Cardiac muscle cell (in vitro differentiated cells and primary cell): ENCODE measurements at regions not wholly inside any gene's neighbourhood (a gene's known extent, or its start where the extent isn't known, plus 50 kb on each side); places are given as distances from the start of the nearest gene placed in this dataset.

Experiments
- DNase-seq, 2 donors: peaks; one replicate each; pipeline versions ENCODE4 v3.0.0 to v3.0.0-alpha.2; 2010 to 2017; ENCODE audit warnings: low read depth in 1 of 2, low spot score in 1 of 2
- H3K27ac ChIP-seq: fragments of 200-600 bp; sonication (generic); 2 replicates; pipeline ENCODE4 v1.5.1; 2016
- H3K27me3 ChIP-seq: fragments of 200-600 bp; sonication (generic); 2 replicates; pipeline ENCODE4 v1.6.0; 2016; ENCODE audit warnings: control low read depth
- H3K36me3 ChIP-seq: fragments of 200-600 bp; sonication (generic); 2 replicates; pipeline ENCODE4 v1.5.1; 2016; ENCODE audit warnings: control low read depth
- H3K4me1 ChIP-seq: fragments of 200-600 bp; sonication (generic); 2 replicates; pipeline ENCODE4 v1.8.1; 2017; ENCODE audit warnings: low read depth, mild to moderate bottlenecking, mixed run types
- H3K4me3 ChIP-seq: fragments of 200-600 bp; sonication (generic); 2 replicates; pipeline ENCODE4 v1.5.1; 2016; ENCODE audit warnings: mild to moderate bottlenecking
- H3K9me3 ChIP-seq: fragments of 200-600 bp; sonication (generic); 2 replicates; pipeline ENCODE4 v1.5.1; 2017; ENCODE audit warnings: low read depth, mild to moderate bottlenecking, control low read depth
- TF ChIP-seq, protein P1 (sequence below): IDR thresholded peaks from 2 replicates; pipeline ENCODE4 v1.5.1; 2012; ENCODE audit warnings: low read depth, mild to moderate bottlenecking, low read length

DNA sequence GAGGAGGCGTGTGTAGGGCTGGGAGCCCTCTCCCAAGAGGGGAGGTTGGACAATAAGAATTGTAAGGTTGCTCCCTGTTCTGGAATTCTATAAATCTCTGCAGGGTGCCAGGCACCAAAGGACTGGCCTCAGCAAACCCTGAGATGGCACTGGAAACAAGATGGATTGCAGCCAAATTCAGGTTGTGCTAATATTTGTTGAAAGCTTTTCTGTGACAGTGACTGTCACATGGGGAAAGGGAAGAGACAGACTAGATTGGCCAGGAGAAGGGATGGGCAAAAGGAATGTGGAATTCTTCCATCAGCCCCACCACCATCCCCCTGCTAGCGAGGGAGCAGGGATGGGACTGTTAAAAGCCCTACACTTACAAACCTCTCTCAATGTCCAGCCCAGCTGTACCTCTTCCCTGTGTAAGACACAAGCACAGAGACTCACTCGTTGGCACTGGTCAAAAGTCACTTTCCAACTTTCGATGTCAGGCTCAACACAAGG lies 62.4 kb downstream of the SOX9 start:
- H3K4me3 ChIP-seq = no peak overlapping the region
- TF ChIP-seq, protein P1, sequence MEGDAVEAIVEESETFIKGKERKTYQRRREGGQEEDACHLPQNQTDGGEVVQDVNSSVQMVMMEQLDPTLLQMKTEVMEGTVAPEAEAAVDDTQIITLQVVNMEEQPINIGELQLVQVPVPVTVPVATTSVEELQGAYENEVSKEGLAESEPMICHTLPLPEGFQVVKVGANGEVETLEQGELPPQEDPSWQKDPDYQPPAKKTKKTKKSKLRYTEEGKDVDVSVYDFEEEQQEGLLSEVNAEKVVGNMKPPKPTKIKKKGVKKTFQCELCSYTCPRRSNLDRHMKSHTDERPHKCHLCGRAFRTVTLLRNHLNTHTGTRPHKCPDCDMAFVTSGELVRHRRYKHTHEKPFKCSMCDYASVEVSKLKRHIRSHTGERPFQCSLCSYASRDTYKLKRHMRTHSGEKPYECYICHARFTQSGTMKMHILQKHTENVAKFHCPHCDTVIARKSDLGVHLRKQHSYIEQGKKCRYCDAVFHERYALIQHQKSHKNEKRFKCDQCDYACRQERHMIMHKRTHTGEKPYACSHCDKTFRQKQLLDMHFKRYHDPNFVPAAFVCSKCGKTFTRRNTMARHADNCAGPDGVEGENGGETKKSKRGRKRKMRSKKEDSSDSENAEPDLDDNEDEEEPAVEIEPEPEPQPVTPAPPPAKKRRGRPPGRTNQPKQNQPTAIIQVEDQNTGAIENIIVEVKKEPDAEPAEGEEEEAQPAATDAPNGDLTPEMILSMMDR = no peak

DNA sequence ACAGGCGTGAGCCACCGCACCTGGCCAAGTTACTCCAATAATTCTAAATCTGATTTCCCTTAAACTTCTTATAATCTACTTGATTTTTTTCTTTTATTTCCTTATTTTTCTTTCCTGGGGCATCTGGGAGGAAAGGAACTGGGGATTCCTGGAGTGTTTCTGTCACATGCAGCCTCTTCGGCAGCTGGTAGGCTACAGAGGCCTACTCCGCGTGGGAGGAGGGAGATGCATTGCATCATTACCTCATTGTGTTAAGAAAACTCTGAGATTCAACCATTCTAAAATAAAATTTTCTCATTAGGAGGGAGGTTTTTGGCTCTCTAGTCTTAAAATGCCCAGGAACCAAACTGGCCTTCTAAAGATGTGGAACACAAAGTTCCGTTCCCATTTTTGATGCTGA lies 64.0 kb downstream of the SOX9 start:
- H3K27ac ChIP-seq = no peak overlapping the region
- H3K9me3 ChIP-seq = no peaks in the 10 kb centered on the region
- H3K36me3 ChIP-seq = no peaks in the 10 kb centered on the region
- no peak overlapping the region for H3K4me3 ChIP-seq
- H3K27me3 ChIP-seq = no peaks in the 10 kb centered on the region
- peak in 1 of 2 donors; percentile 78 for DNase-seq
- TF ChIP-seq, protein P1 = no peak
- H3K4me1 ChIP-seq = no peaks in the 10 kb centered on the region

More for the DNA sequence above, 62.4 kb downstream of the SOX9 start:
- Histone ChIP-seq H3K36me3 (no peaks in the 10 kb centered on the region), H3K27ac (no peak overlapping the region), H3K27me3 (no peaks in the 10 kb centered on the region), H3K4me1 (no peaks in the 10 kb centered on the region), H3K9me3 (no peaks in the 10 kb centered on the region)
- no peak for DNase-seq

DNA sequence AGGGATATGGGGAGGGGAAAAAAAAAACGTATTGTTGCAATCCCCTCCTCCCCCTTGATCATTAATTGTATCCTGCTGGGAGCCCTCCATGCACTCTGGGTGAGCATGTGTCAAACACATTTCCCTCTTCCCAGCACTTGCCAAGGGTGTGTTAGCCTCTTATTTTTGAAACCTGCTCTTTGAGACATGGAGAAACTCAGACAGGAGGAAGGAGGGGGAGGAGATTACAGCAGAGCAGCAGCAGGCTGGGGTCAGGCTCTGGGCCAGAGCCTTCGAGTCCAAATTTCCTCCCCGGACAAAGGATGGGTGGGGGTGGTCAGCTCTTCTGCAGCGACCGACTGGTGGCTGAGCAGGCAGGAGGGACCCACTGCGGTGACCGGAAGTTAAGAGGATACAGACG lies 64.7 kb downstream of the SOX9 start:
- no peaks in the 10 kb centered on the region for H3K27me3 ChIP-seq
- peak in 1 of 2 donors; percentile 62 for DNase-seq
- TF ChIP-seq, protein P1 = no peak
- H3K4me3 ChIP-seq = no peak overlapping the region
- no peaks in the 10 kb centered on the region for H3K9me3 ChIP-seq
- no peaks in the 10 kb centered on the region for H3K36me3 ChIP-seq
- no peaks in the 10 kb centered on the region for H3K4me1 ChIP-seq
- H3K27ac ChIP-seq = no peak overlapping the region

DNA sequence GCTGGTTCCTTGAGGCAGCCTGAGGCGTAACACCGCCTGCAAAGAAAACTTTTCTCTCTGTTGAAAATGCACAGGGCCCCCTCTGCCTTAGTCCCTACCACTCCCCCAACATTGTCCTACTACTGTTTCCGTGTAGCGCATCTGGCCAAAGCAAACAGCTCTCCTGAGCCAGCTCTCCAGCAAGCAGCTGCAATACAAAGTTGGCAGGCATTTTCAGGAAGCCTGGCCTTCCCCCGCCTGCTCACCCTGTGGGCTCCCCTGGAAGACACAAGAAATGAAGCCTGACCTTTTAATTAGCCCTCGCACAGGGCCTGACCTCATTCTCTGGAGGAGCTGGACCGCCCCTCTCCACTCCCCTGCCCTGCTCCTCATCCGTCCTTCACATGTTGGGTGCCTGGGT lies 66.7 kb downstream of the SOX9 start:
- no peaks in the 10 kb centered on the region for H3K9me3 ChIP-seq
- no peak overlapping the region for H3K27ac ChIP-seq
- no peaks in the 10 kb centered on the region for H3K4me1 ChIP-seq
- peak in 1 of 2 donors; percentile 85 for DNase-seq
- H3K36me3 ChIP-seq = no peaks in the 10 kb centered on the region
- H3K27me3 ChIP-seq = no peaks in the 10 kb centered on the region
- H3K4me3 ChIP-seq = no peak overlapping the region
- TF ChIP-seq, protein P1 = no peak

DNA sequence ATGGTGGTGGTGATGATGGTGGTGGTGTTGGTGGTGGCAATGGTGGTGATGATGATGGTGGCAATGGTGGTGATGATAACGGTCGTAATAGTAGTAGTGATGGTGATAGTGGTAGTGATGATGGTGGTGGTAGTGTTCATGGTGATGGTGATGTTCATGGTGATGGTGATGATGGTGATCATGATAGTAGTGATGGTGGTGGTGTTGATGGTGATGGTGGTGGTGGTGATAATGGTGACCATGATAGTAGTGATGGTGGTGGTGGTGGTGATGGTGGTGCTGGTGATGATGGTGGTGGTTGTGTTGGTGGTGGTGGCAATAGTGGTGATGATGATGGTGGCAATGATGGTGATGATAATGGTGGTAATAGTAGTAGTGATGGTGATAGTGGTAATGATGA lies 68.0 kb downstream of the SOX9 start:
- Histone ChIP-seq H3K4me3 (no peak overlapping the region), H3K27ac (no peak overlapping the region), H3K4me1 (no peaks in the 10 kb centered on the region), H3K36me3 (no peaks in the 10 kb centered on the region), H3K9me3 (no peaks in the 10 kb centered on the region), H3K27me3 (no peaks in the 10 kb centered on the region)
- DNase-seq = no peak
- TF ChIP-seq, protein P1 = no peak
